NCI-H510A treated with DMSO at 0.1 percent for 48 hours (cell line): ENCODE measurements at regions not wholly inside any gene's neighbourhood (a gene's known extent, or its start where the extent isn't known, plus 50 kb on each side); places are given as distances from the start of the nearest gene placed in this dataset.

Experiments used
- DNase-seq: peaks from one replicate; lab custom pipeline; 2025; lab: John Stamatoyannopoulos, UW

DNA sequence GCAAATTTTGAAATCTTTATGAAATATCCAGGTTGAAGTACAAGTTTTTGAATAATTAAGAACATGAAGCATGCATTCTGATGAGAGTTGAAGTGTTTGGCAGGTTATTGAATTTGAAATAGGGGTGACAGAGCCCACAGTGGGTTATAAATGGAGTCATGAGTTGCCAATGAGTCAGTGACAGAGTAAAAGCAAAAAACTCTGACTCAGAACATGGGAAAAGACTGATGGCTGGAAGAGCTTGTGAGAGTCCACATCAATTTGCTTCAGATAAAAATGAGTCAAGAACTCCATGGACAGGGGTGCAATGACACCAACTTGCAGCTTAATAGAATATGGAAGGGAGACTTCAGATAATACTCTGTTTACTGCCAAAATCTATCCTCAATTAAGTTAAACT is 105.3 kb downstream of the SLC6A15 start:
- DNase-seq, result no peak

DNA sequence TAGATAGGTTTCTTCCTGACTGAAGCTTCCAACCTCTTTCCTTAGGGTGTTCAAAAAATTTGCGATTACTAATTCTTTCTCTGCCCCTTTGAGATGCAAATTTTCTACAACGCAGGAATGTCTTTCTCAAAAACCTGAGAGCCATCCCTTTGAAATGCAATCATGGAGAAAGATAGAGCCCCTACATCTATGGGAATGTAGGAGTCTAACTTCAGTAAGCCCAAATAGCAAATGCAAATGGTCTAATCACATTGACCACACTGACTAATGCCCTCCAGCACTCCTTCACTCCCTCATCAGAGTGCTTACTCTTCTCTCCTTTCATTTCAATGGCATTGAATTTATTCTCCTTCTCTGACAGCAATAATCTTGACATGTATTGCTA is 107.1 kb downstream of the SLC6A15 start:
- DNase-seq, result no peak

DNA sequence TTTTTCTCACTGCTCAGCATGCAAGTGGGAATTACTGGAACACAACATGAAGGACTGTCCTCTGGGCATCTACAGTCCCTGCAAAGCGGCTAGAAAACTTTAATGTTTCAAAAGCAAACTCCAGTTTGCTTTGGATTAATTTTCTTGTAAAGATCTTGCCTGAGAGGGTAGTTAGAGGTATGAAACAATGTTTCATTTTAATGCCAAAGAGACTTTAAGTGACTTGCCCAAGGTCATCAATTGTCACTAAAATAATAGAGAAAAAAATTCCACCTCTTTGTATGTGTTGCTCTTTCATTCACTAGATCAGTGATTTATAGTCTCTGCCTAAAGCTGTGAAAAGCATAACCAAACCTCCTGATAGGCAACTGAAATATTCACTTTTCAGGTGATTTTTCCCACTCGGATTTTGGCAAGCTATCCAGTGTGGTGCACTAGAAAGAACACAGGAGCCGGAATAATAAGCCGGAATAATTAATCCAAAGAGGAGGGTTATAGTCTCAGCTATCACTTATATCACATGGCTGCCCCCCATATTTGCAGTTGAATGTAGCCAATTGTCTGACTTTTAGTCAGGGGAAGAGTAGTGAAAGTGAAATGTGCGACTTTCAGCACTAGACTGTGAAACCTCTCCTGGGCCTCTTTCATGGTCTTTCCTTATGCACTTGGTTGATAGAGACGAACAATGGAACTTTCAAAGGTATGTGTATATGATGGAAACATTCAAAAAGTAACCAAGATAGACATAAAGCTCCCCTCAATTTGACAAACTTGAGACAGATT is 107.7 kb downstream of the SLC6A15 start:
- no peak for DNase-seq

DNA sequence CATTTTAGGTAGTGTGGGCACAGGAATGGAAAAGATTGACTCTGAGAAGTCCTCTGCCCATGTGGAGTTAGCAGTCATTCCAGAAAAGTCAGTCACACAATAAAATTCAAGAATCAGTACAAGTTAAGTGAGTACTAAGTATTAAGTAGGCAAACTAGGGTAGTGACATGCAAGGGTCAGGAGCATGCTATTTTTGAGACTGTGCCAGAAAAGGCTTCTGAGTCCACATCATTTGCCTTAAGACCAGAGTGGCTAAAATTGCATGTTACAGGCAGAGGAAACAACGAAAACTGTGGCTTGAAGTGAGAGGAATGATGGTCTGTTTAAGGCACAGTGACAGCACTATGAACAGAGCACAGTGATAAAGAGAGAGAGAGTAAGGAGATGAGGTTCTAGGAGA is 108.9 kb downstream of the SLC6A15 start:
- DNase-seq, result no peak

DNA sequence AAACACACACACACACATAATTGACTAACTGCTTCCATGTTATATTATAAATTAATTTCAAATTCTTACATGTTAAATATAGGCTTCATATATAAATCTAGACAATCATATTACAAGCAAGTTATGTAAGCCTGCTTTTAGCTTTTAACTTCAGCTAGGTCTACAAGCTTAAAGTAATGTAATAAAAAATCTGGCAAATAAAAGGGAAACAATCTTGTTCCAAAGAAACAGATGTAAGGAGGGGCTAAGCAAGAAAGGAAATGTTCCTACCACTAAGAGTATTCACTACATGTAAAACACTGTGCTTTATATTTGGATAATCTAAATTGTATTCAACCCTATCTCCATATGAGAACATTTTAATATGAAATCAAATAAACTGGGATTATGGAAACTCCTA is 110.4 kb downstream of the SLC6A15 start:
- DNase-seq, result no peak

DNA sequence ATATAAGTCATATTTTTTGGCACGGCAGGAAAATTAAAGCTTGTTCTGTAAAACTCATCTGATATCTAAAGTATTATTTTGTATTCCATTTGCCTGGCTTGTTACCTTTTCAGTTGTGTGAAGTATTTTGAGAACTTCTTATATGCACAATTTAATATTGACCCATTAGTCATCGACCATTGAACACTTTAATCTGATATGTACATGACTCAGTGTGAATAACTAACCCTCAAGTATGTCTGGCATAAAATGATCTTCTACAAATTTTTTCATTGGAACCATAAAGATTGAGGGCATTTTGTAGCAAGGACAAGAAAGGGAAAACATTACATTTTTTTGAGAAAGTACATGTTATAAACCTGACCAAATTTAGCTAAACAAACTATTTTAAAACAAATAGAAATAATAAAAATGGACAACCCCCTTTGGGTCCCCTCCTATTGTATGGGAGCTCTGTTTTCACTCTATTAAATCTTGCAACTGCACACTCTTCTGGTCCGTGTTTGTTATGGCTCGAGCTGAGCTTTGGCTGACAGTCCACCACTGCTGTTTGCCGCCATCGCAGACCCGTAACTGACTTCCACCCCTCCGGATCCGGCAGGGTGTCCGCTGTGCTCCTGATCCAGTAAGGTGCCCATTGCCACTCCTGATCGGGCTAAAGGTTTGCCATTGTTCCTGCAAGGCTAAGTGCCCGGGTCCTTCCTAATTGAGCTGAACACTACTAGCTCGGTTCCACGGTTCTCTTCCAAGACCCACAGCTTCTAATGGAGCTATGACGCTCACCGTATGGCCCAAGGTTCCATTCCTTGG is 118.8 kb downstream of the SLC6A15 start:
- DNase-seq, result no peak

DNA sequence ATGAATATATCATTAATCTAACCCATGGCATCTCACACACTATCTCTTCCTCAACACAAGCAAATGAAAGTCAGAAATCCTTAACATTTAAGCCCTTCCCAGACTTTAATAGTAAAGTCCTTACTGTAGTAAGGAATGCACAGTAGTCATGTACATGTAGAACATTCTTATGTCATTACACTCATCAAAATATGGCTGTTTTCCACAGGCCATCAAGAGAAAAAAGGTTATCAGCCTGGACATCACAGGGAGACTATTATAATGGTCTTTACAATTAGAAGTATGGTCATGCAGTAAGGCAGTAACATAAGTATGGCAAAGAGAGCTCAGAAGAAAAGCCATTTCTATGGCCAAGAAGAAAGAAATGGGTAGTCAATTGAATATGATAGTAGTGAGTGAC is 121.2 kb downstream of the SLC6A15 start:
- no peak for DNase-seq

DNA sequence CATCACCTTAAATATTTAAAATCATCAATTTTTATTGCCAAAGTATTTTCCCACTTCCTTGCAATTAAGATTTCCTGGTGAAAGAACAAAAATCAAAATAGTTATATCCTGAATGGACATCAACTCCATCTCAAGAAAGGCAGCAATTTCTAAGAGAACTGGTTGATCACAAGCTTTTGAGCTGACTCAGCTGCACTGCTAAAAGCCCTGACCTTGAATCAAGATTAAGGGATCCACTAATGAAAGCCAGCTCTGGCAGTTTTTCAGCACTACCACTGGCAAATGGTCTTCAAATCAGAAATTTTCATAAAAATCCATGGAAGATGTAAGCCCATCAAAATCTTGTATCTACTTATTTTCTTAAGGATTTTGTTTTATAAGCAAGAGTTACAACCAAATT is 123.4 kb downstream of the SLC6A15 start:
- no peak for DNase-seq

DNA sequence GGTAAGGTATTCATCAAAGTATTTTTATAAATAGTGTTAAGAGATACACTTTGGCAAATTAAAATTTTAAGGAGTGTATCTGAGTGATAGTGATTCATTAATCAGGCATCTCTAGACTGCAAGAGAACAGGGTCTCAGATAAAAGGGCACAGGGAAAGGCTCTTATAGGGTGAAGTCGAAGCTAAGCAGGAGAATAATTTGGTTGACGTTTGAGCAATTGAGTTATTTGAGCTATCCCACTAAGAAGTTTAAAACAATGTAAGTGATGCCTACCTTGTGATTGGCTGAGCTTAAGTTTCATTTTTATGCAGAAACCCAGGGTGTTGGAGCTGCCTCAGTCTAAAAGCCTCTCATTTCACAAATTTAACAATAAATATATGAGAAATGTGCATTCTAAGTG is 125.3 kb downstream of the SLC6A15 start:
- no peak for DNase-seq

DNA sequence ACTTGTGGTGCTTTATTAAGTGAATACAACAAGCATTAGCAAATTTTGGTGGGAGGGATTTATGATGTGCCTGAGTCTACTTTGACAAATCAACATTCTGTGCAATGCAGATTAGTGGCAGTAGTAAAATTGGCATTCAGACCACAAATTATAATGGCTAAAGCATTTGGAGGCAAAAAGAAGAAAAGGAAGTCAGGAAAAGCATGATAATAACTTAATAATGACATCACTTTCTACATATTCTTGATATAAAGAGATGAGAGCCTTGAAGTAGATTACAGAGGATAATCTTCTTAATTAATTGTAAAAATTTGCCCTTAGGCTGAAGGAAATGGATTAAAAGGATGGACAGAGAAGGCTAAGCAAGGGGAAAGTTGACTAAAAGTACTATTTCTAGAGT is 126.0 kb downstream of the SLC6A15 start:
- DNase-seq, result no peak

DNA sequence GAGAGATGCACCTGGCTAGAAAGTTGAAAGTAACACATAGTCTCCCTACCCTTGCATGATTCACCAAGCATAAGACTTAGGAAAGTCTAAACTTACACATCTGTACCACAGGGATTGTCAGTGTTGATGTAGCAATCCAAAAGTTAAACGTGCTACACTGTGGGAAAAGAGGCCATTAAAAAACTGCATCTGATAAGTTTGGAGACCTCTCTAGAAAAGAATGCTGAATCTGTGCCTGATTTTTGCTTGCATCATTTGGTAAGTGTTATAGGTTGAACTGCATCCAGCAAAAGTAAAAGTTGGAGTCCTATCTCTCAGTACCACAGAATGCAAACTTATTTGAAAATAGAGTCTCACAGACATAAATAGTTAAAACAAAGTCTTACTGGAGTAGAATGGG is 126.6 kb downstream of the SLC6A15 start:
- no peak for DNase-seq

DNA sequence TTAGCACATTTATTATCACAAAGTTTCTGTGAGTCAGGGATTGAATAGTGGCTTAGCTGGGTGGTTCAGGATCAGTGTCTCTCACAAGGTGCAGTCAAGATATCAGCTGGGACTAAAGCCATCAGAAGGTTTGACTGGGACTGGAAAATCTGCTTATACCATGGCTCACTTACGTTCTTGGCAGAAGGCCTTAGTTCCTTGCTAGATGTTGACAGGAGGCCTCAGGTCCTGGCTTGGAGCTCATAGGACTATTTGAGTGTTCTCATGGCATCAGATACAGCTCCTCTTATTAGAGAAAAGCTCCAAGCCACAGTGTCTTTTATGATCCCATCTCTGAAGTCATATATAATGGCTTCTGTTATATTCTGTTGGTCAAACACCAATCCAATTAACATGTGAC is 127.3 kb downstream of the SLC6A15 start:
- no peak for DNase-seq

DNA sequence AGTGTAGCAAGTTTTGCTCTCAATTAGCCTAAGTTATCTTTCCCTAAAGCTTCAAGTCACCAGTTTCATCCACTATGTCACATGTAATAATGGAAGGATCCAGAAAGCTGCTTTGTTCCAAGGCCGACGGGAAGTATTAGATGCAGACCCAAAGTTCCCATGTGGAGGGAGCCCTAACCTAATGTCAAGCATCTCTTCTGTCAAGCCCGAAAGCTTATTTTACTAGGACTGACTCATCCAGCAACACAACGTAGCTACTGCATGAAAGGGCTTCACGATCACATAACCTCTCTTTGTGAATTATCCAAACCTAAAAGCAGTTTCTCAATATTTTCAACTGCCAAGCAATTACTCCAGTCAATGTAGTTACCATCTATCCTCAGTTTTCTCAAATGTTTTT is 133.4 kb downstream of the SLC6A15 start:
- DNase-seq, result no peak

DNA sequence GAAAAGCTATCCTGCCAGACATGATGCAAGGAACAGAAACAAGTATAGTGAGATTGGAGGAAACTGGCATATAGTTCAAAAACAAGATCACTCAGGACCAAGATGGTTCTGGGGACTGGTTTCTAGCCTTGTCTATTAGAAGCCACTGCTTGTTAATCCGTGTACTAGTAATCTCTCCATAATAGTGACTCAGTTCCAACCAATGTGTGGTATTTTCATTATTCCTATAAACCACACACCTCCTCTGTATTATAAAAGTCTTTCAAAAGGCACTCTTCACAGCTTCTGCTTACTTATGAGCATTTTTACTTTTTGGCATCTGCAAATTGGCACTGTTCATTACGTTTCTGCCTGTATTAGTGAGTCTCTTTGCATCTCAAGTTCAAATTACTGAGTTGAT is 140.3 kb downstream of the SLC6A15 start:
- no peak for DNase-seq

DNA sequence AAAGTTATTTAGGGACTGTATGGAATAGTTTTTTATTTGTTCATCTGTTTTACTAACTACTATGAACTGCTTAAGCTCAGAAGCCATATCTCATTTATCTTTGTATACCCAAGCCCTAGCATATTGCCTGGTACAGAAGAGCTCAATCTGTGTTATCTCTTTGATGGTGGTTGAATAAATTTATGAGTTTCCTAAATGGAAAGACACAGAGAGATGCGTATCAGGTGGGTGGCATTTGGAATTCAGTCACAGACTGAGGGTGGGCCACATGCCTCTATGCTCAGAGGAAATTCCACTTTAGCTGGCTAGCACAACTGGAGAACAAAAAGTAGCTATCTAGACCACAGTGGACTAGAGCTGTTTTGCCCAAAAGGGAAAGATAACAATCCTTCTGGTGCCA is 145.5 kb downstream of the SLC6A15 start:
- no peak for DNase-seq

DNA sequence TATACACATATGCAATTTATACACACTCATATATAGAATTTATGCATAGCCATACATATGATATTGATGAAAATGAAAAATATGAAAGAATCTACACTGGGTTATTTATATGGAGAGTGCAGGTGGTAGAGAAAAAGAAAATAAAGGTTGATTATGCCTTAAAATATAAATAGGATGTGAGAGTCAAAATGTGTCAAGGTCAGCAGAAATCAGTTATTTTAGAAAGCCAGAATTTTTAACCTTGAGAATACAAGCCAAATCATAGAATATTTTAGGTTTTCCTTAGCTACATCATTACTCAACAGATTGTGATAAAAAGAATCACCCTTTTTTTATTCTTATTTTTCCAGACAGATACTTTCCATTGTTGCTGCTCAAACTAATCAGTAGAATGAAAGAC is 146.2 kb downstream of the SLC6A15 start:
- DNase-seq, result no peak

DNA sequence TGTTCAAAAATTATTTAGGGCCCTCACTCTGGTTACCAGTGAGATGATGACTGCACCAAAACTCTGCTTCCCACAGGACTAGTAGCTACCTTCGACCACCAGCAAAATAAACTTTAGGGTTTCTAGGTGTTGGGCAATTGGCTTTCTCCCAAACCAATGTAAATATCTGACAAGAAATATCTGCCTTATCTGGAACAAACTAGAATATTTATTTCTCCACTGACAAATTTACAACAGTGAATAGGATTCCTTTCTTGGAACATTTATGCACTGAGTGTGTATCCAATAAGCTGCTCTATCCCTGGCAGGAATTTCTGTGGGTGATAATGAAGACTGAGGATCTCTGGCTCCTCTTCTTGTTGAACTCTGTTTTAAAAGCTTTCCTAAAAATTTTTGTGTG is 148.6 kb downstream of the SLC6A15 start:
- no peak for DNase-seq

DNA sequence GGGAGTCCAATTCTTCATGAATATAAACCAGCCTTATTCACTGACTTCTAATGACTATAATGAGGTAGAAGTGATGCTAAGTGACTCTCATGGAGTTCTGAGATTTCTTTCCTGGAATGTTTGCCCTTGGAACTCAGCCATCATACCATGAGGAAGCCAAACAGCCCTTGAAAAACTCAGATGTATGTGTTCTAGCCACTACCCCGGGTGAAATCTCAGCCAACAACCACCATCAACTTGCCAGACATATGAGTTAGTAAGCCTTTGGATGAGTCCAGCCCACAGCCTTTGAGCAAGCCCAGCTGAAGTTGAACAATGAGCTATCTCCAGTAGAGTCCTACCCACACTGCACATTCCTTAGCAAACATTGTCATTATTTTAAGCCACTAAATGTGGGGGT is 149.5 kb downstream of the SLC6A15 start:
- DNase-seq, result no peak

DNA sequence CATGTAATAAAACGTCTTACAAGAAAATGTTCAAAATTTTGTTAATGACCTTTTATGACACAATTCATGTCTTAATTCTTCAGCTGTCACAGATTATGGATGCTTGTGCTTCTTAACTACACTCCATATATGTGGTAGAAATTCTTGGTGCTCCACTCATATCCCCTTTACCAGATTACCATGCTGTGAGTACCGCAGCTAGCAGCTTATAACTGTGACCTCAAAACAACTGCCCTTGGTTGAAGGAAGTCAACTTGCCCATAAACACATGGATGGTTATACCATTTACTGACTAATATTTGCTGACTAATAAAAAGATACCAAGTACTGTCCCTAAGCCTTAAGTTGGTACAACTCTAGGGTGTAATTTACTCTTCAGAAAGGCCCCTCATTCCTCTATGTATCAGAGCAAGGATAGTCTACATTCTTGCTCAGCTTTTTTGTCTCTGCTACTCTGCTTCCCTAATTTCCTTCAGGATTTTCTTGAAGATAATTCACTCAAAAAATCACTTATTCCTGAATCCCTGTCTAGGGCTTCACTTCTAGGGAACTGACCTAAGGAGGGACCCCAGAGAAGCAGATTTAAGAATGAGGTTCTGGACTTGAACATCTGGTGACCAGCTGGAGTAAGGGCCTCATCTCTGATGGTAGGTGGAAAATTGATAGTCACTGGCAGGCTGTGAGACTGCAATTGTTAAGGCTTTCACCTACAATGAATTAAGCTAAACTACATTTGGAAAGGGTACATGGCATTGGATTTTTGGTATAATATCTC is 152.3 kb downstream of the SLC6A15 start:
- DNase-seq, result no peak

DNA sequence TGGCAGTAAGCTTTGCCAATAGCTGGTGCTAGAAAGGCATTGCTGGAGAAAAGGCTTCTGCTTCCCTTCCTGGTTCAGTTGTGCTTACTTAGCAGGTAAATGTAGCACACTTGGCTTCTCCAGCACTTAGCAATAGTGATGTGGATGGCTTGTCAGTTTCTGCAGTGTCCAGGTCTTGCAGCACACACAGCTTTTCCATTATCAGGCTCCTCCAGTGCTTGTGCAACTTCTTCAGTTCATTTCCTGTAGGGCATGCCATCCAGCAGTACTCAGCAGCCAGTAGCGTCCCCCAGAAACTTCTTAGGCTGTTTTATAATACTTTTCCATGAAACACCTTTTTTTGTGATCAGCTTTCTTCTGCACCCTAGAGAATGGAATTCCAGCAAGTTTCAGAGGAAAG is 154.6 kb downstream of the SLC6A15 start:
- DNase-seq, result no peak

DNA sequence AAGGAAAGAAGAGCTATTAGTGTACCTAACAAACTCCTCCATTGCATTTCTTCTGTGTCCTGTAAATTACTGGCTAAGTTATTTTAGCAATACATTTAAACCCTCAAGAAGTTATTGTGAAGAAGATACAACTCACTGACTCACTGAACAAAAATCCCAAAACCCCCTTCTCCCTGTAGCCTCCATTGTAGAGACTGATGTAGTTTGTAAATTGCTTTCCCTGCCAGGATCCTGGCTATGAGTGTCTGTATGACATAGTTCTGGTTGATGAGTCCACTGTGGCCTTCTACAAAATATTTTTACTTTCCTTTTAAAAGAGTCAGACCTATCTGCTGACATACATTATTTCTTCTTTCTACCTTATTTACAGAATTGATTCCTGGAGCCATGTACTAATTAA is 155.6 kb downstream of the SLC6A15 start:
- no peak for DNase-seq

DNA sequence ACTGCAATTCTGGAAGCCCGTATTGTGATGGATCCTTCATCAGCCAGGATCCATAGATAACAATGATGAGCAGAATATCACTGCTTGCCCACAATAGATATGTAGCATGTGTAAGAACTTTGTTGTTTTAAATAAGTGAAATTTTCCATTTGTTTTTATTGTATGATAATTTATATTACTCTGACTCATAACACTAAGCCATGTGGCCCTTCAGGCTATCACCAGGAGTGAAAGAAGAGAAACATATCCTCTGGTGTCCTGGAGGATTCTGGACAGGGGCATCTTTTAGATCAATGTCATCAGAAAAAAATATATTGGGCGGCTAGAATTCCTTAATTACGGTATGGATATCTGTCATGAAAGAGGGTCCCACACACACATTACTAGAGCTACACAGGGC is 167.5 kb downstream of the SLC6A15 start:
- no peak for DNase-seq

DNA sequence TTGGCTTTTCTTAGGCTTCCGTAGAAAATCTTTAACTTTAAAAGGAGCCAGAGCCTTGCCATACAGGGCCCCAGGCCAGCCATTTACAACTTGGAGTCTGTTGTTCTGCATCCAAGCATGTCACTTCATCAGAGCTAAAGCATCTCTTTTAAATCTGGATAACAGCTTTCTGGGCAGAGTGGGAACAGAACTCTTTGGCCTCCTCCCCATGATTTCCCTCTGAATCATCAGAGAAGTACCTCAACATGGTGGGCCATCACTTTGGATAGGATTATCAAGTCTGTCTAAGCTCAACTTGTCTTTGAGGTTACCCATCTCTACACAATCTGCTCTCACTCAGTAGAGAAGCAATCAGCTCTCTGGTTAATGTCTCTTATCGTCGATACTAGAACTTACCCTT is 170.9 kb downstream of the SLC6A15 start:
- DNase-seq, result no peak
